PC-9 (cell line): ENCODE measurements at regions not wholly inside any gene's neighbourhood (a gene's known extent, or its start where the extent isn't known, plus 50 kb on each side); places are given as distances from the start of the nearest gene placed in this dataset.

Source experiments
- BruUV-seq: library from RNA; stranded (reverse); fragments of 400-500 nt; replicated peaks from 2 replicates; lab custom pipeline; 2021; lab: Mats Ljungman, UMichigan
- CTCF ChIA-PET: fragments of 300-600 bp; sonication (Branson Sonifier 250); formaldehyde crosslinking; loops from one replicate; lab custom pipeline; 2022; ENCODE audit warnings: antibody characterized with exemption; lab: Charles Lee
- POLR2A ChIA-PET: fragments of 300-600 bp; sonication (Branson Sonifier 250); formaldehyde crosslinking; loops from one replicate; lab custom pipeline; 2022; ENCODE audit warnings: antibody characterized with exemption; ENCODE audit not compliant: unreplicated experiment; lab: Charles Lee
- DNase-seq, 2 experiments: peaks; one replicate each; pipeline versions ENCODE4 v3.0.0 to v3.0.0-alpha.2; 2015 to 2022; ENCODE audit warnings: mixed read lengths in 1 of 2
- H2AFZ ChIP-seq: fragments of 200-600 bp; sonication (generic); 2 replicates; pipeline ENCODE4 v1.8.1; 2017; ENCODE audit warnings: antibody characterized with exemption
- H3F3A ChIP-seq: fragments of 200-600 bp; sonication (generic); 2 replicates; pipeline ENCODE4 v1.8.1; 2017; ENCODE audit warnings: antibody characterized with exemption, mild to moderate bottlenecking, low read depth; ENCODE audit not compliant: insufficient read depth
- H3K27ac ChIP-seq: fragments of 200-600 bp; sonication (generic); 2 replicates; pipeline ENCODE4 v1.6.1; 2016; ENCODE audit warnings: mixed run types
- H3K27me3 ChIP-seq: fragments of 200-600 bp; sonication (generic); 2 replicates; pipeline ENCODE4 v1.6.1; 2016; ENCODE audit warnings: low read depth, mixed run types; ENCODE audit not compliant: insufficient read depth
- H3K36me3 ChIP-seq: fragments of 200-600 bp; sonication (generic); 2 replicates; pipeline ENCODE4 v1.6.1; 2016; ENCODE audit warnings: low read depth, mixed run types
- H3K4me1 ChIP-seq: fragments of 200-600 bp; sonication (generic); replicated peaks from 2 replicates; pipeline ENCODE4 v1.6.1; 2016; ENCODE audit warnings: mixed run types; ENCODE audit not compliant: insufficient read depth
- H3K4me2 ChIP-seq: fragments of 200-600 bp; sonication (generic); 2 replicates; pipeline ENCODE4 v1.6.1; 2017; ENCODE audit warnings: mixed run types
- H3K4me3 ChIP-seq: fragments of 200-600 bp; sonication (generic); 2 replicates; pipeline ENCODE4 v1.6.1; 2016; ENCODE audit warnings: mixed run types
- H3K79me2 ChIP-seq: fragments of 200-600 bp; sonication (generic); 2 replicates; pipeline ENCODE4 v1.6.1; 2017; ENCODE audit warnings: low read depth, mixed run types
- H3K9me2 ChIP-seq: fragments of 200-600 bp; sonication (generic); 2 replicates; pipeline ENCODE4 v1.8.1; 2017; ENCODE audit warnings: mild to moderate bottlenecking; ENCODE audit not compliant: insufficient read depth
- H3K9me3 ChIP-seq: fragments of 200-600 bp; sonication (generic); 2 replicates; pipeline ENCODE4 v1.8.1; 2016; ENCODE audit warnings: low read depth; ENCODE audit not compliant: insufficient read depth
- H4K20me1 ChIP-seq: fragments of 200-600 bp; sonication (generic); 2 replicates; pipeline ENCODE4 v1.8.1; 2017; ENCODE audit not compliant: insufficient read depth
- EZH2 ChIP-seq: fragments of 200-600 bp; sonication (generic); IDR thresholded peaks from 2 replicates; pipeline ENCODE4 v1.8.0; 2017; ENCODE audit warnings: antibody characterized with exemption, low read depth
- intact Hi-C: fragments of 100-400 bp; cut with micrococcal nuclease; formaldehyde crosslinking; loops from one replicate; pipeline ENCODE4 v1.10.0; 2022; ENCODE audit not compliant: unreplicated experiment
- TF ChIP-seq, protein P1 (sequence below): fragments of 200-600 bp; sonication (generic); conservative IDR thresholded peaks from 2 replicates; pipeline ENCODE4 v1.6.1; 2017; ENCODE audit warnings: mixed run types, antibody characterized with exemption, mild to moderate bottlenecking, moderate library complexity

DNA sequence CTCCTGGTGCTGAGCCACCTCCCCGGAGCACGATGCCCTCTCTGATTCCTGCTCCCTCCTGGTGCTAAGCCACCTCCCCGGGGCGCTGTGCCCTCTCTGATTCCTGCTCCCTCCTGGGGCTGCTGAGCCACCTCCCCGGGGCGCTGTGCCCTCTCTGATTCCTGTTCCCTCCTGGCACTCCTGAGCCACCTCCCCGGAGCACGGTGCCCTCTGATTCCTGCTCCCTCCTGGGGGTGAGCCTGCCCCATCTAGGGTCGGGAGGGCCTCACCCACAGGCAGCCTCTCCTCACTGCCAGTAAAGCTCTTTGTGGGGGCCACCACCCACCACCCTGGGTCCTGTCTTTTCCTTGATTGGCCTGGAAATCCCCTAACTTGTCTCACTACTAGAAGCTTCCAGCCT is 327.6 kb upstream of the SFSWAP start:
- CTCF ChIA-PET: no interaction called here
- intact Hi-C loops: no loop called here
- H3K27me3 ChIP-seq: peaks cover 92% of the 10 kb centered on the region

DNA sequence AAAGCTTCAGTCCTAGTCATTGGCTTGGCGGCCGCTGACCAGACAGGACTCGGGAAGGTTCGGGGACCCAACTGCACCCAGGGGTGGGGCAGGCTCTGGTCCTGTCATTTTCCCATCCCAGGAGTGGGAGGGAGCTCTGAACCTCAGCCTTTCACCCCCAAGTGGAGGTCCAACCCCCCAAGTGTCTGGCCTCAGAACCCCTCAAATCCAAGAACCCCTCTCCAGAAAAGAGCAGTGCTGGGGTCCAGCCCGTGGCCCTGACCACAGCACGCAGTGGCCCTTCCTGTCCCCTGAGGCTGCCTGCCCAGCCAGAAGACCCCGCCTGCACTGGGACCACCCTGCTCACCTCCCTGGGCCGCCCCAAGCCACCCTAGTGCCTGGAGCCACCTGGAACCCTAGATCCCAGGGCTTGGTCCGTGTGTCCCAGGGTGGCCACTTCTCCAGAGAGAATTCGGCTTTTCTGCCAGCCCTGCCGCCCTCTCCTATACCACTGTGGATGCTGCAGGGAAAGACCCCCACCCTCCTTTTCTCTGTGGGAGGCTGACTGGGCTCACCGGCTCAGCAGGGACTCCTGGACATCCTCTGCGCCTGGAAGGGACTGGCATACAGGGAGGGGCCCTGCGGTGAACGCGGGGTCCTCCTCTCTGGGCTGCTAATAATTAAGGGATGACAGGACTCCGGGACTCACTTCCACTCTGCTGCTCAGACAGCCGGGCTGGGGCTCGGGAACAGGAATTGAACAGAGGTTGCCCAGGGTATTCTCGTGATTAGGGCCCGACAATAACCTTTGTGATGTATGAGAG is 326.9 kb upstream of the SFSWAP start:
- Histone ChIP-seq H3F3A (no peaks in the 10 kb centered on the region), H4K20me1 (peaks cover 4% of the 10 kb centered on the region), H3K27me3 (peaks cover 88% of the 10 kb centered on the region), H2AFZ (no peak overlapping the region), H3K4me2 (no peak overlapping the region), H3K36me3 (no peaks in the 10 kb centered on the region), H3K4me1 (no peaks in the 10 kb centered on the region), H3K9me3 (no peaks in the 10 kb centered on the region), H3K4me3 (no peak overlapping the region), H3K9me2 (no peaks in the 10 kb centered on the region), H3K79me2 (no peaks in the 10 kb centered on the region), H3K27ac (no peak overlapping the region)
- TF ChIP-seq, protein P1, sequence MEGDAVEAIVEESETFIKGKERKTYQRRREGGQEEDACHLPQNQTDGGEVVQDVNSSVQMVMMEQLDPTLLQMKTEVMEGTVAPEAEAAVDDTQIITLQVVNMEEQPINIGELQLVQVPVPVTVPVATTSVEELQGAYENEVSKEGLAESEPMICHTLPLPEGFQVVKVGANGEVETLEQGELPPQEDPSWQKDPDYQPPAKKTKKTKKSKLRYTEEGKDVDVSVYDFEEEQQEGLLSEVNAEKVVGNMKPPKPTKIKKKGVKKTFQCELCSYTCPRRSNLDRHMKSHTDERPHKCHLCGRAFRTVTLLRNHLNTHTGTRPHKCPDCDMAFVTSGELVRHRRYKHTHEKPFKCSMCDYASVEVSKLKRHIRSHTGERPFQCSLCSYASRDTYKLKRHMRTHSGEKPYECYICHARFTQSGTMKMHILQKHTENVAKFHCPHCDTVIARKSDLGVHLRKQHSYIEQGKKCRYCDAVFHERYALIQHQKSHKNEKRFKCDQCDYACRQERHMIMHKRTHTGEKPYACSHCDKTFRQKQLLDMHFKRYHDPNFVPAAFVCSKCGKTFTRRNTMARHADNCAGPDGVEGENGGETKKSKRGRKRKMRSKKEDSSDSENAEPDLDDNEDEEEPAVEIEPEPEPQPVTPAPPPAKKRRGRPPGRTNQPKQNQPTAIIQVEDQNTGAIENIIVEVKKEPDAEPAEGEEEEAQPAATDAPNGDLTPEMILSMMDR: no peak
- TF ChIP-seq EZH2: 0 out of 2 replicates have a peak, but pooled peaks have one; percentile 69
- ChIA-PET POLR2A (no interaction called here), CTCF (no interaction called here)
- no peak for DNase-seq
- intact Hi-C loops: no loop called here
- BruUV-seq: no TSS peak

More for the DNA sequence above, 327.6 kb upstream of the SFSWAP start:
- no TSS peak for BruUV-seq
- H3K9me3 ChIP-seq: no peaks in the 10 kb centered on the region
- H3K79me2 ChIP-seq: no peaks in the 10 kb centered on the region
- H3K9me2 ChIP-seq: no peaks in the 10 kb centered on the region
- TF ChIP-seq, protein P1: no peak
- TF ChIP-seq EZH2: no peak
- no peak for DNase-seq
- POLR2A ChIA-PET: no interaction called here
- H3F3A ChIP-seq: no peaks in the 10 kb centered on the region
- H3K27ac ChIP-seq: no peak overlapping the region
- no peak overlapping the region for H2AFZ ChIP-seq
- H3K4me1 ChIP-seq: no peaks in the 10 kb centered on the region
- no peak overlapping the region for H3K4me2 ChIP-seq
- no peaks in the 10 kb centered on the region for H3K36me3 ChIP-seq
- H3K4me3 ChIP-seq: no peak overlapping the region
- H4K20me1 ChIP-seq: peaks cover 4% of the 10 kb centered on the region

DNA sequence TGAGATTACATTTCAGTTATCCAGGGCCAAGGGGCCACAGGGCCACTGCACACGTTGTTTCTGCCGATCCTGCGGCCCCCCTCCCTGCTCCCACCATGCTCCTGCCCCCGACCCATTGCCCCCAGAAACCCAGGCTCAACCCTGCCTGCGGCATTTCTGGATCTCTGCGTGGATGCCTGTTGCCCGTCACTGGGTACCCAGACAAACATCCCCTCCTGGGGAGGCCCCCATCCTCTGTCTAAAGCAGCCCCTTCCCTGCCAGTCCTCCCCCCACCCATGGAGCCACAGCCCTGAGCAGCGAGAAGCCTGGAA is 326.4 kb upstream of the SFSWAP start:
- H3K27me3 ChIP-seq: peaks cover 85% of the 10 kb centered on the region
- CTCF ChIA-PET: no interaction called here

More for the DNA sequence above, 326.4 kb upstream of the SFSWAP start:
- Histone ChIP-seq H3K4me2 (no peak overlapping the region), H3K9me2 (no peaks in the 10 kb centered on the region), H4K20me1 (peaks cover 4% of the 10 kb centered on the region), H3K79me2 (no peaks in the 10 kb centered on the region), H3K4me1 (no peaks in the 10 kb centered on the region), H3F3A (no peaks in the 10 kb centered on the region), H3K36me3 (no peaks in the 10 kb centered on the region), H2AFZ (no peak overlapping the region), H3K27ac (no peak overlapping the region), H3K4me3 (no peak overlapping the region), H3K9me3 (no peaks in the 10 kb centered on the region)
- intact Hi-C loops: no loop called here
- POLR2A ChIA-PET: no interaction called here
- no peak for DNase-seq
- TF ChIP-seq, protein P1: no peak
- TF ChIP-seq EZH2: no peak
- BruUV-seq: no TSS peak
